ENCODE measurements at regions not wholly inside any gene's neighbourhood (a gene's known extent, or its start where the extent isn't known, plus 50 kb on each side); places are given as distances from the start of the nearest gene placed in this dataset.

GRCh38 chr14:43858981-43859380 is 648.1 kb downstream of the FSCB start:
- TF ChIP-seq CTCF (conservative IDR thresholded peaks at IDR 0.05 in 1 of 2, IDR thresholded peaks at IDR 0.05 in 1 of 2; ENCODE audit: low read depth in 1 of 2, low read length in 2 of 2), result no peak
- TF ChIP-seq EZH2 (IDR thresholded peaks at IDR 0.05; ENCODE audit: low read length, missing control alignments), result no peak
